PC-9 (cell line): ENCODE measurements at regions not wholly inside any gene's neighbourhood (a gene's known extent, or its start where the extent isn't known, plus 50 kb on each side); places are given as distances from the start of the nearest gene placed in this dataset.

Experiments used
- BruUV-seq: library from RNA; stranded (reverse); fragments of 400-500 nt; replicated peaks from 2 replicates; lab custom pipeline; 2021; lab: Mats Ljungman, UMichigan
- CTCF ChIA-PET: fragments of 300-600 bp; sonication (Branson Sonifier 250); formaldehyde crosslinking; loops from one replicate; lab custom pipeline; 2022; ENCODE audit warnings: antibody characterized with exemption; lab: Charles Lee
- POLR2A ChIA-PET: fragments of 300-600 bp; sonication (Branson Sonifier 250); formaldehyde crosslinking; loops from one replicate; lab custom pipeline; 2022; ENCODE audit warnings: antibody characterized with exemption; ENCODE audit not compliant: unreplicated experiment; lab: Charles Lee
- DNase-seq, 2 experiments: peaks; one replicate each; pipeline versions ENCODE4 v3.0.0 to v3.0.0-alpha.2; 2015 to 2022; ENCODE audit warnings: mixed read lengths in 1 of 2
- H2AFZ ChIP-seq: fragments of 200-600 bp; sonication (generic); 2 replicates; pipeline ENCODE4 v1.8.1; 2017; ENCODE audit warnings: antibody characterized with exemption
- H3F3A ChIP-seq: fragments of 200-600 bp; sonication (generic); 2 replicates; pipeline ENCODE4 v1.8.1; 2017; ENCODE audit warnings: antibody characterized with exemption, mild to moderate bottlenecking, low read depth; ENCODE audit not compliant: insufficient read depth
- H3K27ac ChIP-seq: fragments of 200-600 bp; sonication (generic); 2 replicates; pipeline ENCODE4 v1.6.1; 2016; ENCODE audit warnings: mixed run types
- H3K27me3 ChIP-seq: fragments of 200-600 bp; sonication (generic); 2 replicates; pipeline ENCODE4 v1.6.1; 2016; ENCODE audit warnings: low read depth, mixed run types; ENCODE audit not compliant: insufficient read depth
- H3K36me3 ChIP-seq: fragments of 200-600 bp; sonication (generic); 2 replicates; pipeline ENCODE4 v1.6.1; 2016; ENCODE audit warnings: low read depth, mixed run types
- H3K4me1 ChIP-seq: fragments of 200-600 bp; sonication (generic); replicated peaks from 2 replicates; pipeline ENCODE4 v1.6.1; 2016; ENCODE audit warnings: mixed run types; ENCODE audit not compliant: insufficient read depth
- H3K4me2 ChIP-seq: fragments of 200-600 bp; sonication (generic); 2 replicates; pipeline ENCODE4 v1.6.1; 2017; ENCODE audit warnings: mixed run types
- H3K4me3 ChIP-seq: fragments of 200-600 bp; sonication (generic); 2 replicates; pipeline ENCODE4 v1.6.1; 2016; ENCODE audit warnings: mixed run types
- H3K79me2 ChIP-seq: fragments of 200-600 bp; sonication (generic); 2 replicates; pipeline ENCODE4 v1.6.1; 2017; ENCODE audit warnings: low read depth, mixed run types
- H3K9me2 ChIP-seq: fragments of 200-600 bp; sonication (generic); 2 replicates; pipeline ENCODE4 v1.8.1; 2017; ENCODE audit warnings: mild to moderate bottlenecking; ENCODE audit not compliant: insufficient read depth
- H3K9me3 ChIP-seq: fragments of 200-600 bp; sonication (generic); 2 replicates; pipeline ENCODE4 v1.8.1; 2016; ENCODE audit warnings: low read depth; ENCODE audit not compliant: insufficient read depth
- H4K20me1 ChIP-seq: fragments of 200-600 bp; sonication (generic); 2 replicates; pipeline ENCODE4 v1.8.1; 2017; ENCODE audit not compliant: insufficient read depth
- EZH2 ChIP-seq: fragments of 200-600 bp; sonication (generic); IDR thresholded peaks from 2 replicates; pipeline ENCODE4 v1.8.0; 2017; ENCODE audit warnings: antibody characterized with exemption, low read depth
- intact Hi-C: fragments of 100-400 bp; cut with micrococcal nuclease; formaldehyde crosslinking; loops from one replicate; pipeline ENCODE4 v1.10.0; 2022; ENCODE audit not compliant: unreplicated experiment
- TF ChIP-seq, protein P1 (sequence below): fragments of 200-600 bp; sonication (generic); conservative IDR thresholded peaks from 2 replicates; pipeline ENCODE4 v1.6.1; 2017; ENCODE audit warnings: mixed run types, antibody characterized with exemption, mild to moderate bottlenecking, moderate library complexity

DNA sequence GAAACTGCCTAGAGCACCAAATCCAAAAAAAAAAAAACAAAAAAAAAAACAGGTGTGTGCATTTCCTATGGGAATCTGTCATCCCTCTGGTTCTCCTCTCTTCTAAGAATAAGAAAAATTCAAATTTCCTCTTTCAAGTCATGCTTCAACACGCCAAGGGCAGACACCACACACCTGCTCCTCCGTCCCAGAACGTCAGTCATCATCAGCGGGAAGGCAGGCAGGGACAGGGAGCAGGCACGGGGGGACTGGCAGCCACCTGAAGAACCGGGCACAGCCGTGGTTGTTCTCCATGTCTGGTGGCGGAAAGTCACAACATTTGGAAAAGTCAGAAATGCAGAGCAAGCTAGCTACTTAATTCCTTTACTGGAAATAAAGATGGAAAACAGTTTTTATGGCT lies 214.8 kb downstream of the IKZF2 start:
- Histone ChIP-seq H3K9me2 (no peaks in the 10 kb centered on the region), H3K36me3 (no peaks in the 10 kb centered on the region), H3K27ac (no peak overlapping the region), H3K4me2 (no peak overlapping the region), H3K79me2 (no peaks in the 10 kb centered on the region), H3K9me3 (no peaks in the 10 kb centered on the region), H3K4me1 (peaks cover 18% of the 10 kb centered on the region), H2AFZ (no peak overlapping the region), H3K27me3 (no peaks in the 10 kb centered on the region), H4K20me1 (no peaks in the 10 kb centered on the region), H3K4me3 (no peak overlapping the region), H3F3A (0 out of 2 replicates have a peak, but pooled peaks cover 15% of the 10 kb centered on the region)
- intact Hi-C loops, result no loop called here
- TF ChIP-seq EZH2, result no peak
- TF ChIP-seq, protein P1, sequence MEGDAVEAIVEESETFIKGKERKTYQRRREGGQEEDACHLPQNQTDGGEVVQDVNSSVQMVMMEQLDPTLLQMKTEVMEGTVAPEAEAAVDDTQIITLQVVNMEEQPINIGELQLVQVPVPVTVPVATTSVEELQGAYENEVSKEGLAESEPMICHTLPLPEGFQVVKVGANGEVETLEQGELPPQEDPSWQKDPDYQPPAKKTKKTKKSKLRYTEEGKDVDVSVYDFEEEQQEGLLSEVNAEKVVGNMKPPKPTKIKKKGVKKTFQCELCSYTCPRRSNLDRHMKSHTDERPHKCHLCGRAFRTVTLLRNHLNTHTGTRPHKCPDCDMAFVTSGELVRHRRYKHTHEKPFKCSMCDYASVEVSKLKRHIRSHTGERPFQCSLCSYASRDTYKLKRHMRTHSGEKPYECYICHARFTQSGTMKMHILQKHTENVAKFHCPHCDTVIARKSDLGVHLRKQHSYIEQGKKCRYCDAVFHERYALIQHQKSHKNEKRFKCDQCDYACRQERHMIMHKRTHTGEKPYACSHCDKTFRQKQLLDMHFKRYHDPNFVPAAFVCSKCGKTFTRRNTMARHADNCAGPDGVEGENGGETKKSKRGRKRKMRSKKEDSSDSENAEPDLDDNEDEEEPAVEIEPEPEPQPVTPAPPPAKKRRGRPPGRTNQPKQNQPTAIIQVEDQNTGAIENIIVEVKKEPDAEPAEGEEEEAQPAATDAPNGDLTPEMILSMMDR, result no peak
- ChIA-PET POLR2A (no interaction called here), CTCF (no interaction called here)
- no peak for DNase-seq
- BruUV-seq, result no TSS peak

DNA sequence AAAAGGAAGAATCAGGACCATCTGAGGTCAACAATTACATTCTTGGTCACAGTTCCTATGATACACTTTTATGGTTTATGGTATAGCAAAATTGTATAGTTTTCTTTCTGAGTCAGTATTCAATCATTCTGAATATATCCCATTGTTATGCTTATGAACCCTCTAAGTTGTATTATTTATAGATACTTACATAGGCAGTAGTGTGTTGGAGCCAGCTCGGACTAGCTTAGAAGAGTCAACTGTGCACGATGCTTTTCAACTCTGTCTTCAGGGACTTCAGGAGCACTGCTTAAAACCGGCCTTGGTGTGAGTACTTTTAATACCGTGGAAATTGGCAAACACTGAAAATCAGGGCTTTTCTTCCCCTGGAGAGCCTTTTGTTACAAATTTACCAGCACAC lies 215.7 kb downstream of the IKZF2 start:
- no peak overlapping the region for H2AFZ ChIP-seq
- no peaks in the 10 kb centered on the region for H3K9me2 ChIP-seq
- H3K79me2 ChIP-seq, result no peaks in the 10 kb centered on the region
- H3K4me2 ChIP-seq, result no peak overlapping the region
- H3K27me3 ChIP-seq, result no peaks in the 10 kb centered on the region
- peaks cover 9% of the 10 kb centered on the region for H3K4me1 ChIP-seq
- intact Hi-C loops, result no loop called here
- H3K4me3 ChIP-seq, result no peak overlapping the region
- no TSS peak for BruUV-seq
- TF ChIP-seq, protein P1, result no peak
- no peak for TF ChIP-seq EZH2
- 0 out of 2 replicates have a peak, but pooled peaks cover 8% of the 10 kb centered on the region for H3F3A ChIP-seq
- H3K9me3 ChIP-seq, result no peaks in the 10 kb centered on the region
- no peaks in the 10 kb centered on the region for H4K20me1 ChIP-seq
- no peak for DNase-seq
- ChIA-PET POLR2A (no interaction called here), CTCF (no interaction called here)
- no peak overlapping the region for H3K27ac ChIP-seq
- no peaks in the 10 kb centered on the region for H3K36me3 ChIP-seq

DNA sequence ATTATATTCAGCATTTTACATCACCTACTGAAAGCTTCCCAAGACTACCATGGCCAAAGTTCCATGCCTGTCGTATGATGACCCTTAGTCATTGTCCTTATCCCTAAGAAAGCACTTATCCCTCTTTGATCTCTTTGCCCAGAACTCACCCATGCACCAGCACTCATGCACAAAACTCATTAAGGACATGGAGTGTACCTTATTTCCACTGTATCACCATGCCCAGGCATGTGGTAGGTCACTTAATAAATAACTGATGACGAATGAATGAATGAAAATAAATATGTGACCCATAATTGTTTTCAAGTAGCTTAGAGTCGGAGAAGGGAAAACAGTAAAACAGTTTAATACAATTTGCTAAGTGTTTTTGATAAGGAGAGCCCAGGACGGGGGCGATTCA lies 220.1 kb downstream of the IKZF2 start:
- H3K4me3 ChIP-seq, result no peak overlapping the region
- no peaks in the 10 kb centered on the region for H3K27me3 ChIP-seq
- H3K9me2 ChIP-seq, result no peaks in the 10 kb centered on the region
- peaks cover 10% of the 10 kb centered on the region; the same call in 1 of the 2 replicates for H3F3A ChIP-seq
- no peak for TF ChIP-seq EZH2
- TF ChIP-seq, protein P1, result no peak
- H4K20me1 ChIP-seq, result no peaks in the 10 kb centered on the region
- intact Hi-C loops, result no loop called here
- H3K4me1 ChIP-seq, result peaks cover 17% of the 10 kb centered on the region
- H3K4me2 ChIP-seq, result no peak overlapping the region
- no peak overlapping the region for H3K27ac ChIP-seq
- ChIA-PET POLR2A (no interaction called here), CTCF (no interaction called here)
- no TSS peak for BruUV-seq
- DNase-seq, result no peak
- H2AFZ ChIP-seq, result no peak overlapping the region
- H3K36me3 ChIP-seq, result no peaks in the 10 kb centered on the region
- H3K9me3 ChIP-seq, result no peaks in the 10 kb centered on the region
- no peaks in the 10 kb centered on the region for H3K79me2 ChIP-seq
